ENCODE measurements at regions not wholly inside any gene's neighbourhood (a gene's known extent, or its start where the extent isn't known, plus 50 kb on each side); places are given as distances from the start of the nearest gene placed in this dataset.
"Not testable (repeated sequence)": the region's sequence is repeated elsewhere in the genome, so short reads cannot be mapped to it uniquely, and the experiment has no call there.

DNA sequence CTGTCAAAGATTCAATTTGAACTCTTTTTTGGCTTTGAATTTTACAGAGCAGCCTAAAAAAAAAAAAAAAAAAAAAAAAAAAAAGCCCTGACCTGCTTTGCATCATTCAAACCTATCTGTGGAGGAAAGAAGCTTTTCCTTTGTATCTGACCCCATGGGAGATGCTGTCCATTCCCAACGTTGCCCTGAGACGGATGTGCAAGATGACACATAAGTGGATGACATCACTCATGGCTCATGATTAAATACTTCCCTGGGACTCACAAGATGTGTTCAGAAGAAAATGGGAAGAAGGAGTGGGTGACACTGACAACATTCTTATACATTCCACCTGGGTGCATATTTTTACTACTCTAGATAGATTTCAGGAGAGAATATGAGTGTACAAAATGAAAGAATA, 245.7 kb upstream of the ELAVL2 start:
- DNase-seq (ENCODE audit: low spot score), result peak; percentile 71

DNA sequence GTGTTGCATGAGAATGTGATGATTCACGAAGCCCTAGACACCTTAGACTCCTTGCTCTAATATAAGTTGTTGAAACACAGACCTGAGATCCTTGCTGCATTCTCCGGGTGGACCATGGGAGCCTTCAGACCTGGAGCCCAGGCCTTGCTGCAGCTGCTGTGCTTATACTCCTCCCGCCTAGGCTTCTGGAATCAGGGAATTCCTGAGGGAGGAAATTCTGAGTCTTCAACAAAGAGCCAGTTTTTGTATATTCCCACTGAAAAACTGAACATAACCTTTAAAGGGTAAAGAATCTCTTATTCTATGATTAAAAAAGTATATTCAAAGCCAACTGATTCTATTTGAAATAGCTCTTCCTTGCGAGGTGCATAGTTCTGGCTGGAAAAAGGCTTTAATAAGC, 245.1 kb upstream of the ELAVL2 start:
- DNase-seq (ENCODE audit: low spot score), result no peak

DNA sequence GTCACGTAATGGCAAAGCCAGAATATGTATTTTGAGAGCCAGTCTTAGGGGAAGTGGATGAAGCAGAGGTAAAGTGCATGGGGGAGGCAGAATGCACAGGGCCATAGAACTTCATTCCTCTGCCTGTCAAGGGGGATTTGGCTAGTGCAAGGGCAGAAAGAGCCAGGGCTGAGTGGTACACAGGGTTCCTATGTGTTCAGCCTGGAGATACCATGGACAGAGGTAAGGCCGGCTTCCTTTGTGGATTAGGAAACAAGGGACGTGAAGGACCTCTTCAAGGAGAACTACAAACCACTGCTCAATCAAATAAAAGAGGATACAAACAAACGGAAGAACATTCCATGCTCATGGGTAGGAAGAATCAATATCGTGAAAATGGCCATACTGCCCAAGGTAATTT, 241.1 kb upstream of the ELAVL2 start:
- DNase-seq (ENCODE audit: low spot score), result not testable (repeated sequence)

DNA sequence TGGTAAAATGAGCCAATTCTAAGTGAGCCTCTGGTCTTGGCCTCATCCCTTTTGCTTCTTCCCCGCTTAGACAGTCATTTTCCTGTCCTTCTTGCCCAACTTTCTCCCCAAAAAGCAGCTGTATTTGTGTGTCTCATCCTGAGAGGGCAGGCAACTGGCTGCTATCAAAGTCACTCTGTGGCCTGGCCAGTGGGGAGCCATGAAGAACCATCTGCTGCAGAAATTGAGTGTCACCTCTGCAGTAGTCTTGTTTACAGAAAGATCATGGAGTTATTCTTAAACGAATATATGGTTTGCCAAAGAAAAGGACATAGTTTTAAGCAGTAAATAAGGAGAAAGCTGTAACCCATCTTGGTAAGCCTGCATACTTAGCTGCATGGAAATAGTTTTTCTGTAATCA, 233.6 kb upstream of the ELAVL2 start:
- DNase-seq (ENCODE audit: low spot score), result no peak

DNA sequence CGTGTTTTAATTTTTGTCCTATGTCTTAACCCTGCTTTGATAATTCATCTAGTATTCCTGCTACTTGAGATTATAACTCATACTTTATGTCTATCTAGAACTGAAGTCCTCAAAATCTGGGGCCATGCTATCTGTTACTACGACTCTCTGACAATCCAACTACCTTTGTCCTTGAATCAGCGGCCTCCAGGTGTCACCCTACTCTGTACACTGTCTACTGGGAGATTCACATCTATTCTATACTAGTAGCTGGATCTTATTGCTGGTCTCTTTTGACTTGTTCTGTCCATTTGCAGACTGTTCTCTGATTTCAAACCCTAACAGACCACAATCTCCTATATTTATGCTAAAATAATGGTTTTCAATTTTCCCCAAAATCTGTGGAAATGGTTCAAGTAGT, 225.5 kb upstream of the ELAVL2 start:
- no peak for DNase-seq (ENCODE audit: low spot score)

DNA sequence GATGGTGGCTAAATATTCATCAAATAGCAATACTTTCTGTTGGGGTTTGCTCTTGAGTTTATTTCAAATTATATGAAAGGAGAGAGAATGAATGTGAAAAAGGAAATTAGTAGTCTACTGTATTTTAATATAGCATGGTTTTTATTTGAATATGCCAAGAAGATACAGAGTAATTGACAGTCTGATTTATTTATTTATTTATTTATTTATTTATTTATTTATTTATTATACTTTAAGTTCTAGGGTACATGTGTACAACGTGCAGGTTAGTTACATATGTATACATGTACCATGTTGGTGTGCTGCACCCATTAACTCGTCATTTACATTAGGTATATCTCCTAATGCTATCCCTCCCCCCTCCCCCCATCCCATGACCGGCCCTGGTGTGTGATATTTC, 224.2 kb upstream of the ELAVL2 start:
- DNase-seq (ENCODE audit: low spot score), result not testable (repeated sequence)

DNA sequence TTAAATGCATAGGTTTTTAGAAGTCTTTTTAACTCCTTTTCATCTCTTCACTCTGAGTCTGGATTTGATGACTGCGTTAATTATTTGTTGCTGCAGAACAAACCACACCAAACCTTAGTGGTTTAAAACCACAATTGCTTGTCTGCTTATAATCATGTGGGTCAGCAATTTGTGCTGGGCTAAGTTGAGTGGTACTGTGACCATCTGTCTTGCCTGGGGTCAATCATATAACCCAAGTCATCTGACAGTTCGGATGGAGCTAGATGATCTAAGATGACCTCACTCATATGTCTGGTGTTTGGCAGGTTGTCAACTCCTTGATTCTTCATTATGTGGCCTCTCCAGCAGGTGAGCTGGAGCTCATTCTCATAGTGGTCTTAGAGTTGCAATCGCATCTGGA, 219.1 kb upstream of the ELAVL2 start:
- DNase-seq (ENCODE audit: low spot score), result no peak

DNA sequence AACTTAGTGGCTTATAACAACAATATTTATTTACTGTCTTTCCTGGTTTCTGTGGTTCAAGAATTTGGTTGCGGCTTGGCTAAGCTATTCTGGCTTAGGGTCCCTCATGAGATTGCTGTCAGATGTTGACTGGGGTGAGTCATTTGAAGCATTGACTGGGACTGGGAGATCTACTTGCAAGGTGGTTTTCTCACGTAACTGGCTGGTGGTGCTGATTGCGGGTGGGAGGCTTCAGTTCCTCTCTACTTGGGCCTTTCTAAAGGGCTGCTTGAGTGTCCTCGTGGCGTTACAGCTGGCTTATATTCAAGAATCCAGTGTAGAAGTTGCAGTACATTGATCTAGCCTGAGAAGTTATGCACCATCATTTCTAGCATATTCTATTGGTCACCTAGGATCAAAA, 218.5 kb upstream of the ELAVL2 start:
- no peak for DNase-seq (ENCODE audit: low spot score)

DNA sequence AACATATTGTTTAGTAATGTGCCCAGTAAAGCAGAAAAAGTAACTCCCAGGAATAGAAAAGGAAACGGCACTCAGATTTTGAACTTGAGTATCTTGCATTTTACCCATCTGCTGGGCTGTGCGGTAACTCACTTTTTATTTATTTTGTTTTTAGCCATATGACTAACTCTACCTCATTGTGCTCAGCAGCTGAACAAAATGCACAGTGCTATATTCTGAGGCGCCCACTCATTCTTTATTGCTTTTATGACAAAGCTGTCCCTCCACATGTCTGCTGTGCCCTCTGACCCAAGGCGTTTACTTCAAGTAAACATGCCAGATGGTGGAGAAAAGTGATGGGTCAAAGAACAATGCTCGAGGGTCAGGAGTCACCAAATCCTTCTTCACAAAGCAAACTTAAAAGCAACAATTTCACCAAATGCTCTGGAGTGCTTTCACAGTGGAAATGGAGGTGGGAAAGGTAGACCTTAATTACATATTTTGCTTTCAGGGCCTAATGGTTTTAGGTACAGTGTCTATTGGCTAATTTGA, 215.2 kb upstream of the ELAVL2 start:
- peak; percentile 12 for DNase-seq (ENCODE audit: low spot score)

DNA sequence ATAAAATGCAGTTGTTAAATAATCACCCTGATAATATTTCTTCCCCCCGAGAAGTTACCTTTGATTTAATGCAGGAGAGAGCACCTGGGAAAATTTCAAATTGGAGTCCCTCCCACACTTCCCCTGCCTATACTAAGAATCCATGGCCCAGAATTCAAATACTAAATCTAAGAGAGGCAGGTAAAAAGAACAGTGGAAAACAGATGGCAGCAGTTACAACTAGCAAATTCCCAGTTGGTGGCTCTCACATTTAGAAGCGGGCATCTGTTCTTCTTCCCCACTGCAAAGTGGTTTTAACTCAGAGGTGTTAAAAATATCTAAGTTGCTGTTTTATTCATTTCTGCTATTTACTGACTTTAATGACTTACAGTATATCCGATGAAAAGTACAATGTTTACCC, 210.4 kb upstream of the ELAVL2 start:
- DNase-seq (ENCODE audit: low spot score), result no peak

DNA sequence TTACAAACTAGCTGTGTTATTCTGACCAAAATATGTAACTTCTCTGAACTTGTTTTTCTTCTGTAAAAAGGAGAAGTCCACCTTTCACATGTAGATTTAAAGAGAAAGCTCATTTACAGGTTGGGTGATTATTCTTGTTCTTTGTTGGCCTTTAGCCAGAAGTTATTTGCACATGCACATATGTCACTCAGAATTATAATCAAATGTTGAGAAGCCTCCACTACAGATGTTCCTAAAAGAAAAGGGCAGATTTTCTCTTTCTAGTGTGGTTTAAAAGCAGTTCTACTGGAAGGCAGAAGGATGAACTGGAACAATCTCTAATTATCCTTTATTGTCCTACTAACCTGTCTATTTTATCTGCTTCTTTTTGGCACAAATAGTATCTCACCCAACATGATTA, 209.8 kb upstream of the ELAVL2 start:
- no peak for DNase-seq (ENCODE audit: low spot score)

DNA sequence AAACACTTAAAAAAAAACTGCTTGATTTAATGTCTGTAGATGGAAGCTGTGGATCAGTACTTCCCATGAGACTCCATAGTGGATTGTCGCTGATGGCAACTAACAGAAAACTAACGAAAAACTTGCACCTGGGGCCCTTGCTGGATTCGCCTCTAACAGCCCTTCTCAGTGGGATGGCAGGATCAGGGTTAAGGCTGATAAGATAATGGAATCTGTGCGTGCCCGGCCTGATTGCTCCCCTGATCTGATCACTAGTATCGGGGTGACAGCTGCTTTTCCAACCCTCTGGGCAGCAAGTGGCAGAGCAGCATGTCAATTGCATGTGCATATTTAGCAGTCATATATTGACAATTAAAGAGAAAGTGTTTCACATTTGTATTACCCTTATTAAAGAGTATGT, 185.8 kb upstream of the ELAVL2 start:
- DNase-seq (ENCODE audit: low spot score), result no peak

DNA sequence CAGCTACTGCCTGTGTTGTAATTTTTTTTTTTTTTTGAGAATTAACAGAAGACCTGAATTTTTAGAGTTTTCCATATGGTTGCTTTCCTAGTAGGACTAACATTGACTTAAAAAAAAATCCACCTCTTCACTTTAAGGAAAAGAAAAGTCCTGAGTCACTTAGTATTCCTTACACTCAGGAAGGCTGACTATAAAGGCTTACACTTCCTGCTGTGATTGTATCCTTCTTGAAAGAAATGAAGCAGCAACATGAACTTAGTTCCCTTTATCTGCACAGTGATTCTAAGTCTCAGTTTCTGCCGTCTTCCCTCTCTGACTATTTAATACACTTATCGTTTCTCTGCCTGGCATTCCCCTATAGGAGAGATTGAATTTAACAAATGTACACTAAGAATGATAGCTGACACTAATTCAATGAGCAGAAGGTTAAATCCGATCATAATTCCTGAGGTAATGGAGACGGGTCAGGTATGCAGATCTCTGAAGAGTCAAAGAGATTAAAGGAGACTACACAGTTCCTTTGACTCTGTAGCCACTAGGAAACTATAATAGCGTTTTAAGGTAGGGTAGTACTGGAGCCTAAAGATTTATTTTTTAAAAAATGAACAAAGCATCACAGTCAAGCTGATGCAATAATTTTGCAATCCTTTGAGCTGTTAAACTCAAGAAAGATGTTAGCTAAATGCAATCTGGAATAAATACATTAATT, 185.1 kb upstream of the ELAVL2 start:
- DNase-seq (ENCODE audit: low spot score), result peak; percentile 55

DNA sequence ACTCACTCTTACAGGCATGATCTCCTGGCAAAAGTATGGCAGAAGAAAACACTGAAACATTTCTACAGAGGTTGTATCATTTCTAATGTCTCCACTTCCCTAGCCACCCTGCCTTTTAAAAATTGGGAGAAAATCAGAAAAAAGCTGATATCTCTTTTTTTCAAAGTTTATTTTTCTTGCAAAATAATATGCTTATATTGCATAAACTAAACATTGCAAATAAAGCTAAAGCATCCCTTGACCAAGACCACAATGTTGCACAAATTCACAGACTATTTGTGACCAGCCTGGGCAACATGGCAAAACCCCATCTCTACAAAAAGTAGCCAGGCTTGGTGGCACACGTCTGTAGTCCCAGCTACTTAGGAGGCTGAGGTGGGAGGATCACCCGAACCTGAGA, 183.3 kb upstream of the ELAVL2 start:
- no peak for DNase-seq (ENCODE audit: low spot score)

DNA sequence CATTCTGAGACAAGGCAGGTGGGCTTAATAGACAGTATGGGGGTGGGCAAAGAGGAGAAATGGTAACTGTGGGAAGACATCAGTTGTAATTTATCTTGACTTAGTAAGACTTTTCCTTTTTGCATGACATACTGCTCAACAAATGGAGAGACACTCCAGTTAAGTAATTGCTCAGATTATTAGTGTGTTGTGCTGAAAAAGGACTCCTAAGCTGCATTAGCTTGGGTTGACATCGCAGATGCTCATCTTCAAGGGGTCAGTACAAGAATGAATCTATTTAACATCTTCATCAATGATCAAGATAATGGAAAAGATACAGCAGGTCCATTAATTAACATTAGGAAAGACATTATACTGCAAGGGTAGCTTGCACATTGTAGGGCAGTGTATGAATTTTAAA, 181.1 kb upstream of the ELAVL2 start:
- DNase-seq (ENCODE audit: low spot score), result no peak

DNA sequence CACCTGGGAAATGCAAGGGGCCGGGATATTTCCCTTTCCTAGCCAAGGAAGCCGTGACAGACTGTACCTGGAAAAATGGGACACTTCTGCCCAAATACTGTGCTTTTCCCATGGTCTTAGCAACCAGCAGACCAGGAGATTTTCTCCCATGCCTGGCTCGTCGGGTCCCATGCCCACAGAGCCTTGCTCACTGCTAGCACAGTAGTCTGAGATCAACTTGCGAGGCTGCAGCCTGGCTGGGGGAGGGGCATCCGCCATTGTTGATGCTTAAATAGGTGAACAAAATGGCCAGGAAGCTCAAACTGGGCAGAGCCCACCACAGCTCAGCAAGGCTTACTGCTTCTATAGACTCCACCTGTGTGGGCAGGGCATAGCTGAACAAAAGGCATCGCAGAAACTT, 165.8 kb upstream of the ELAVL2 start:
- DNase-seq (ENCODE audit: low spot score), result not testable (repeated sequence)

DNA sequence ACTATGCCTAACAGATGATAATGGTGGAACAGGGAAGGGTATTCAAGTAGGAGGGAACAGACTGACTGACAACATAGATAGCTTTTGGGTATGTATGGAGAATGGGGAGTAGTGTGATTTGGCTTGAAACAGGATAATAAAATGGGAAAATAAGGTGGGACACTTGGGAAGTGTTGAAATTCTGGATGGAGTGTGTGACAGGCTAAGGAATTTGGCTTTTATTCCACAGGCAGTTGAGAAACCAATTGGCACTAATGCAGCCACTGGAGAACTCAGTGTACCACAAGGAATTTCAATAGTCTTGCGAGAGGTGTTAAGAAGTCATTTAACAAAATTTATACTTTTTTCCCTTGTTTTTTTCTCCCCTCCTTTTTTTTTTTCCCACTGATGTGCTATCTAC, 153.5 kb upstream of the ELAVL2 start:
- no peak for DNase-seq (ENCODE audit: low spot score)

DNA sequence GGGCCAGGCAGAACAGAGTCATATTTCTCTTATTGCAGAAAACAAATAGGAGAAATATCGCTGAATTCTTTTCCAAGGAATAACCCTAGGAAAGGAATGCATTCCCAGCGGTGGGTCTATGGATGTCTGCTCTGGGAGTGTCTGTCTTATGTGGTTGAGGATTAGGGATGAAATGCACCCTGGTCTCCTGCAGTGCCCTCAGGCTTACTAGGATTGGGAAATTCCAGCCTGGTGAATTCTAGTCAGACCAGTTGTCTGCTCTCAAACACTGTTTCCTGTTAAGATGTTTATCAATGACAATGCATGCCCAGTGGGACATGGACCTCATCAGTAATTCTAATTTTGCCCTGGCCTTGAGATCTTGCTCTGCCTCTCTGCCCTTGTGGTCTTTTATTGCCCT, 136.1 kb upstream of the ELAVL2 start:
- DNase-seq (ENCODE audit: low spot score), result no peak

DNA sequence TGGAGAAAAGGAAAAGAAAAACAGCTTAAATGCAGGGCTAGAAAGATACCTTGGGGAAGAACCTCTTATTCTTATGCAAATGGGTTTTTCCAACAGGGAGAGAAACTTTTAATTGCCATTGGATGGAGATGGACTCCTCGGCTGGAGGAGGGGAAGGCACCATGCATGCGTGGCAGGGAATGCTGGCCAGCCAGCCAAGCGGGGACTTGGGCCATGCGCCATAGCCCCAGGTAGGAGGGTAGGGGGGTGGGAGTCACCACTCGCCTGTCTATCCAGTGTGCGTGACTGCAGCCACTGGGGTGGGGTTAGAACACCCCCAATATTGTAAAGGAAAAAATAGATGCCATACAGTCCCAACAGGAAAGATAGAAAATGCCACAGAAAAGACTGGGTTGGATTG, 119.9 kb upstream of the ELAVL2 start:
- DNase-seq (ENCODE audit: low spot score), result no peak

DNA sequence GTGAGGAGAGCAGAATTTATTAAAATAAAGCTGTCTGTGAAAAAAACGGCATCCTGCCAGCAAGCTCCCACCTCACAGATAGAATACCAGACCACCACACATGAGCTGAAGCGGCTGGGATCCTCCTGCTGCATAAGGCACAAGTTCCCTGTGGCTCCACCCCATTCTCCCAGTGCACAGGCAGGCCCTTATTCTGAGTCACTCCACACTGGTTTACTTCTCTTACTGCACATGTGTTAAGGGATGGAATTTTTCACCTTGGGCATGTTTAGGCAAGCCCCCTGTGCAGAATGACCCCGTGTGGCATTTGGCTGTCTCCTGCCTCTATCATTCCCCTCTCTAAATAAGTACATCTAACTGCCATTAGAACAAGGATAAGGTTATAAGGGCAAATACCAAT, 115.0 kb upstream of the ELAVL2 start:
- DNase-seq (ENCODE audit: low spot score), result no peak

DNA sequence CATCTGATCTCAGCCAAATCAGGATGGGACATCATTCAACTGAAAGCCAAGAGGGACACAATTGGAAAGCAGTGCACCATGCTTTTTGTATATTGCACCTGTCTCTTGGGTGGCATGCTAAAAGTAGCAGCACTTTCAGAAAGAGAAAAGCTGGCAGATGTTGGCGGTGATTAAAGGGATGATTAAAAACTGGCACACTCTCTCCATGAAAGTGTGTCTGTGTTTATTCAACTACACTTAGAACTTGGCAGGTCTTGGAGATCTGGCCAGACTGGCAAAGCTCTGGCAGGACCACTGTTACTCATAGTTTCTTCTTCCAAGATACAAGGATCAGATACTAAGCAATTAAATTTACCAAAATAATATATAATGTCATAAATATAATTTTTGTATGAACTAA, 112.9 kb upstream of the ELAVL2 start:
- no peak for DNase-seq (ENCODE audit: low spot score)

DNA sequence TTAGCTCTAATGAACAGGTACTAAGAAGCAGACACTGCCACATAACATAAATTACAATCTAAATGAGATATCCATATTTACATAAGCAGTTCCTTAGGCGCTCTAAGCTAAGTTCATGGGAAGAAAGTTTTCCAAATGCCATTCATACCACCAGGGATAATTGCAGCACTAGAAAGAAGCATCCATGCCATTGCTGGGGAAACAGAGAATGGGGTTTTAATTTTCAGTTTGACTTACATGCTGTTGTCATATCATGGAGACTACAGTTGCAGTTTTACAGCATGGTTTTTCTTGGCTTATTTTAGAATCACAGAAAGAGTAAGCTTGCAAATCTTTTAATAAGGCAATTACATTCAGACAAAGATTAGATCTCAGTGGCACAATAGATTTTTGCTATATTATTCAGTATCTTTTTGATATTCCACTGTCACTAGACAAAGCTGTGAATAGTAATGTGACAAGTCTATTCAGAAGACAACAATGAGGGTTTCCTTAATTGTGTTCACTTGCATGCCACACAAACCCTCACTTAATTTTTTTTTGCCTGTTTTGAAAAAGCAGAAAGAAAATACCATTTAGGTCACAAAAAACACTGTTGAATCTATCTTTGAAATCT, 108.4 kb upstream of the ELAVL2 start:
- DNase-seq (ENCODE audit: low spot score), result no peak

DNA sequence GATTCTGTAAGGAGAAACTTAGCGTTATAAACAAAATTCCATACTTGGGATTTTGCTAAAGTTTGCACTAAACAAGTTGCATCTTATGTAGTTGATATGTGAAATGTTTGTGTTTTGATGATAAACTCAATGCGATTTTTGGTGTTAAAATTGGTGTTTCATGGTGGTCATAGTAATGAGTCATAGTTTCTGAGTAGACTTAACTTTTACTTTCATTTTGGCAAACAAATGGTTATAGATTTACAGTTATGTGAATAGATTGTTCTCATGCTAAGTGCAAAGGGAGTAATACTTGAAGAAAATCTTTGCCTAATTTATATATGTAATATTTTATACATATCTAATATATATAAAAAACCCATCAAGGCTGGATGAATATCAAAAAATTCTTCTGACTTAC, 107.3 kb upstream of the ELAVL2 start:
- no peak for DNase-seq (ENCODE audit: low spot score)

DNA sequence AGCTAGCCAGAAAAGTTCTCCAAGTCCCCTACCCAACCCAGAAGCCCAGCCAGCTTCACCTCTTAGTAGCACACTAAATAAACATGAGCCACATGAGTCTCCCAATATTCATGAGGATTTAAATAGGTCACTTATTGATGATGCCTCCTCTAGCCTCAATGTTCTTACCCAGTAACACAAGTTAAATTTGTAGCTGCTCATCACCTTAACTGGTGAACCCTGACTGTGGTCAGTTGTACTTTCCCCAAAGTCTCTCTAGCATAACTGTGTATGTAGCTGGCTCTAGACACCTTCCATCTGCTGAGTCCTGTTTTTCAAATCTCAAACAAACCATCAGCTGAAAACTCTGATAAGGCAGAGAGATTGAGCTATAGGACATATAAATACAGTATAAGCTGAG, 100.3 kb upstream of the ELAVL2 start:
- DNase-seq (ENCODE audit: low spot score), result no peak

All from kidney capillary endothelial cell (primary cell).